Neural cell (in vitro differentiated cells): ENCODE measurements at regions not wholly inside any gene's neighbourhood (a gene's known extent, or its start where the extent isn't known, plus 50 kb on each side); places are given as distances from the start of the nearest gene placed in this dataset.

ENCODE experiments used
- EP300 ChIP-seq: fragments of 450-650 bp; conservative IDR thresholded peaks from 2 replicates; pipeline ENCODE4 v1.6.1; 2014; ENCODE audit warnings: antibody characterized with exemption, mild to moderate bottlenecking, moderate library complexity; ENCODE audit not compliant: poor library complexity, severe bottlenecking
- POLR2AphosphoS5 ChIP-seq: IDR thresholded peaks from 2 replicates; pipeline ENCODE4 v1.6.1; 2012
- RAD21 ChIP-seq: fragments of 450-650 bp; conservative IDR thresholded peaks from 2 replicates; pipeline ENCODE4 v1.6.1; 2014; ENCODE audit warnings: antibody characterized with exemption, mild to moderate bottlenecking, moderate library complexity
- TAF1 ChIP-seq: IDR thresholded peaks from 2 replicates; pipeline ENCODE4 v1.6.1; 2012; ENCODE audit warnings: low read depth
- TF ChIP-seq, protein P1 (sequence below): fragments of 450-650 bp; IDR thresholded peaks from 2 replicates; pipeline ENCODE4 v1.5.1; 2014; ENCODE audit warnings: antibody characterized with exemption, mild to moderate bottlenecking, moderate library complexity; ENCODE audit not compliant: poor library complexity, severe bottlenecking
- TF ChIP-seq, protein P2 (sequence below): IDR thresholded peaks from 2 replicates; pipeline ENCODE4 v1.6.1; 2012; ENCODE audit warnings: borderline replicate concordance

DNA sequence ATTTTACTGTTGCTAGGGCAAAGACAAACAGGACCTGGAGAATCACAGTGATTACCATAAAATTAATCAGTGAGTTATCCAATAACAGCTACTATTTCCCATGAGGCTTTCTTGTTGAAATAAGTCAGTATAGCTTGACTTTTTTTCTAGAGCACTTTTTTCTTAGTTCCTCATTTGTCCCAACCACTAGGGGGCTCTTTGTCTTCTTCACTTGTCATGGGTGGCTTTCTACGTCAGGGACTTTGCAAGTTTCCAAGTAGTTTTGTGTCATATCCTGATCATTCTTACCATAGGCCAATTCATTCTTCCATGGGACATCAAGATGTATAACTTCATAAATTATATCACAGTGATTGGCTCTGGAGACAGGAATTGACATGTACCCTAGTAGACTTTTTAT, 1019.6 kb upstream of the PIK3C3 start:
- TF ChIP-seq, protein P1, sequence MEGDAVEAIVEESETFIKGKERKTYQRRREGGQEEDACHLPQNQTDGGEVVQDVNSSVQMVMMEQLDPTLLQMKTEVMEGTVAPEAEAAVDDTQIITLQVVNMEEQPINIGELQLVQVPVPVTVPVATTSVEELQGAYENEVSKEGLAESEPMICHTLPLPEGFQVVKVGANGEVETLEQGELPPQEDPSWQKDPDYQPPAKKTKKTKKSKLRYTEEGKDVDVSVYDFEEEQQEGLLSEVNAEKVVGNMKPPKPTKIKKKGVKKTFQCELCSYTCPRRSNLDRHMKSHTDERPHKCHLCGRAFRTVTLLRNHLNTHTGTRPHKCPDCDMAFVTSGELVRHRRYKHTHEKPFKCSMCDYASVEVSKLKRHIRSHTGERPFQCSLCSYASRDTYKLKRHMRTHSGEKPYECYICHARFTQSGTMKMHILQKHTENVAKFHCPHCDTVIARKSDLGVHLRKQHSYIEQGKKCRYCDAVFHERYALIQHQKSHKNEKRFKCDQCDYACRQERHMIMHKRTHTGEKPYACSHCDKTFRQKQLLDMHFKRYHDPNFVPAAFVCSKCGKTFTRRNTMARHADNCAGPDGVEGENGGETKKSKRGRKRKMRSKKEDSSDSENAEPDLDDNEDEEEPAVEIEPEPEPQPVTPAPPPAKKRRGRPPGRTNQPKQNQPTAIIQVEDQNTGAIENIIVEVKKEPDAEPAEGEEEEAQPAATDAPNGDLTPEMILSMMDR: no peak
- TF ChIP-seq RAD21 (no peak), EP300 (no peak), POLR2AphosphoS5 (no peak), TAF1 (no peak)
- TF ChIP-seq, protein P2, sequence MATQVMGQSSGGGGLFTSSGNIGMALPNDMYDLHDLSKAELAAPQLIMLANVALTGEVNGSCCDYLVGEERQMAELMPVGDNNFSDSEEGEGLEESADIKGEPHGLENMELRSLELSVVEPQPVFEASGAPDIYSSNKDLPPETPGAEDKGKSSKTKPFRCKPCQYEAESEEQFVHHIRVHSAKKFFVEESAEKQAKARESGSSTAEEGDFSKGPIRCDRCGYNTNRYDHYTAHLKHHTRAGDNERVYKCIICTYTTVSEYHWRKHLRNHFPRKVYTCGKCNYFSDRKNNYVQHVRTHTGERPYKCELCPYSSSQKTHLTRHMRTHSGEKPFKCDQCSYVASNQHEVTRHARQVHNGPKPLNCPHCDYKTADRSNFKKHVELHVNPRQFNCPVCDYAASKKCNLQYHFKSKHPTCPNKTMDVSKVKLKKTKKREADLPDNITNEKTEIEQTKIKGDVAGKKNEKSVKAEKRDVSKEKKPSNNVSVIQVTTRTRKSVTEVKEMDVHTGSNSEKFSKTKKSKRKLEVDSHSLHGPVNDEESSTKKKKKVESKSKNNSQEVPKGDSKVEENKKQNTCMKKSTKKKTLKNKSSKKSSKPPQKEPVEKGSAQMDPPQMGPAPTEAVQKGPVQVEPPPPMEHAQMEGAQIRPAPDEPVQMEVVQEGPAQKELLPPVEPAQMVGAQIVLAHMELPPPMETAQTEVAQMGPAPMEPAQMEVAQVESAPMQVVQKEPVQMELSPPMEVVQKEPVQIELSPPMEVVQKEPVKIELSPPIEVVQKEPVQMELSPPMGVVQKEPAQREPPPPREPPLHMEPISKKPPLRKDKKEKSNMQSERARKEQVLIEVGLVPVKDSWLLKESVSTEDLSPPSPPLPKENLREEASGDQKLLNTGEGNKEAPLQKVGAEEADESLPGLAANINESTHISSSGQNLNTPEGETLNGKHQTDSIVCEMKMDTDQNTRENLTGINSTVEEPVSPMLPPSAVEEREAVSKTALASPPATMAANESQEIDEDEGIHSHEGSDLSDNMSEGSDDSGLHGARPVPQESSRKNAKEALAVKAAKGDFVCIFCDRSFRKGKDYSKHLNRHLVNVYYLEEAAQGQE: no peak
